HG03565 (cell line): ENCODE measurements at regions not wholly inside any gene's neighbourhood (a gene's known extent, or its start where the extent isn't known, plus 50 kb on each side); places are given as distances from the start of the nearest gene placed in this dataset.

Experiments used
- ATAC-seq: cut with Tn5 transposase; IDR thresholded peaks from one replicate; pipeline ENCODE4 v1.9.1; 2021; ENCODE audit warnings: mild to moderate bottlenecking, moderate library complexity; ENCODE audit not compliant: unreplicated experiment

DNA sequence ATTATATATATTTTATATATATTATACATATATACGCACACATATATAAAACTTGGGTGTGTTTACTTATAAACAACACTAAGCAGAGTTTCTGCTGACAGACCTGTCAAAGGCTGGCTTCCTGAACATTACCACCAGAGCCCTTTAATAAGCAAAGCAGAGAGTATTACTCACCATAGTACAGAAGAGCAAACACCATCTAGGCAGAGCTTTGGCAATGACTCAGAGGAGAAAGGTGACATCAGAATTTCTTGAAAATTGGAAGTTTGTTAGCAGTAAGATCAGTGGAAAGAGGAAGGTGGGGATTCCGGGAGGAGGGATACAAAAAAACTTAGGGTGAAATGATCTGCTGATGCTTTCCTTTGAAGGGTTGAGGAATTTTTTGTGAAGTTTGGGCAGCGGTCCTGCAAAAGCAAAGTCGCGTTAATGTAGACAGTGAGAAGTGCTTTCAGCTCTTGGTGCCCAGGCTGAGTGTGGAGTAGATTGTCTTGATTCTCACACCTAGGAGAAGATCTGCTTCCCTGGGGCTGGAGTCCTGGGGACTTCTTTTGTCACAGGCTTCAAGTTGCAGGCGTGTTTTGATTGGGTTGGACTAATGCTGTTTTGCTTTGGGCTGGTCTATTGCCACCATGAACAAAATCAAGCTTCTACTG lies 109.6 kb upstream of the BACH2 start:
- ATAC-seq, result peak; percentile 74

DNA sequence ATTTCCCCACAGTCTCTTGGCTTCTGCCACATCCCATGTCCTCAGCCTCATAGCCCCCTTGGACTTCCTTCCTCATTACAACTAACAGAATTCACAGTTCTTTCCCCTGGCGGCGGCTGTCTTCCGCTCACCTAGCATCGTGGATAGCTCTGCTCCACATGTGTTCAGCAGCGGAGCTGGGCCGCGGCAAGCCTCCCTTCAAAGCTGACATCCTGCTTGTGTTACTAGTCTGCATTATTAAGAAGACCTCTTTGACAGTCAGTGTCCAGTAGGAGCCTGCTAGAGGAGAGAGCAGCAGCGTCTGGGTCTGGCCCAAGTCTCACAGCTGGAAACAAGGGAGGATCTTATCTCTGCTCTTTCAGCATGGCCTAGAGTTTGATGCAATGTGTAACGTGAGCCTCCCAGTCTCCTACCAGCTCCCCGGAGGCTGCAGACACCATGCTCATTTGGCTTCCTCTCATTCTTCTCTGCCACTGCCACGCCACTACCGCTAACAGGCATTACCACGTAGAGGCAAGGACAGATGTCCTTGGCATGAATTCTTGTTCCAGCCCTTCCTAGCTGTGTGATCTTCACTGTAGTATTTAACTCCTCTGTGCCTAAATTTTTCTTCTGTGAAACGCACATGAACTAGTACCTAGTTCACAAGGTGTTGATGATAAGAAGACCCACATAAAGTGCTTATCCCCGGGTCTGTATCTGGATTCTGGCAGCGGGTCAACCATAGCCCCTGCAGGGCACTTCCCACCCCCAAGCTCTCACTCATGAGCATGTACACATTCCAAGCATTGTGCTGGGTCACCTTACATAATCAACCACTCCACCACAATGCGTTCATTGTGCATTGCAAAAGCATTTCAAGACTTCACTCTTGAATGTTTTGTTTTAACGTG lies 107.1 kb upstream of the BACH2 start:
- no peak for ATAC-seq

DNA sequence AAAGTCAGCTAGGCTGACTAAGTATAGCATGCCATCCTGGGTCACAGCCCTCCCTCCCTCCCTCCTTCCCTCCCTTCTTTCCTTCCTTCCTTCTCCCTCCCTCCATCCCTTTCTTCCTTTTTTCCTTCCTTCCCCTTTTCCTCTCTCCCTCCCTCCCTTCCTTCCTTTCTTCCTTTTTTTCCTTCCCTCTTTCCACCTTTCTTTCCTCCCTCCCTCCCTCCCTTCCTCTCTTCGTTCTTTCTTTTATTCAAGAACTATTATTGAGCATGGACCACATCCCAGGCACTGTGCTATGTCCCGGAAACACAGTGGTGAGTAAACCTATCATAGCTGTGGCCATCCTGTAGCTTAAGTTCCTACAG lies 106.2 kb upstream of the BACH2 start:
- no peak for ATAC-seq

DNA sequence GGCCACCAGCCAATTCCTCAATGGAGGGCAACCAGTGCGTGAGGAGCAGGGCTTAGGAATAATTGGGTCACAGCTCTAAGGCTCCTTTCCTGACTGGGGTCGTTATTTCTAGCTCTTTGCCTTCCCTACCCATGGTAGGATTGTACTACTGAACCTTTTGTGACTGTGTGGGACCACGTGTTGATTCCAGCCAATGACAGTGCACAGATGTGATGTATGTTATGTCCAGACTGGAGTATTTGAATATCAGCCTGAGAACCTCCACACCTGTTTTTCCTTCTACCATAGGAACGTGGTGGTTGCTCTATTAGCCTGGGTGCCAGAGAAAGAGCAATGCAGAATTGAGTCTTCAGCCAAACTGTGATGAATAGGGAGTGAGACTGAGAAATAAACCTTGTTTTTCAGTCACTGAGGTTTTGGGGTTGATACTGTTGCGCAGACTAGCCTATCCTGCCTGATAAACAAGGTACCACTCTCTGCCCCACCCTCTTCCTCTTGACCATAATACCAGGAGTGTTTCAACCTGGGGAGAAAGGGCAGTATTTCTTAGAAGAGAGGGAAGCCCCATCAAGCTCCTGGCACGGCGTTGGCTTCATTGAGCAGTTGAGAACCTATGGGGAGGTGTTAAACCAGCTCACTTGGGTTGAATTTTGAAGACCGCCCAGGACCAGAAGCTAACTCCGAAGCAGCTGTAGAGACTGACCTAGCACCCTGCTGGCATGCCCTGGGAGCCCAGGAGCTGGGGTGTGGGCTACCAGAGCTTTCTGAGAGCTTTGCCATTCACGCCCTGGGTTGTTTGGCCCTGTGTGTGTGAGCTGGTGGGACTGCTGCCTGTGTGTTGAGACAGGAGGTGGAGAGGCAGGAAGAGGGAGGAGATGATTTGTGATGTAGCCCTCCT lies 105.5 kb upstream of the BACH2 start:
- no peak for ATAC-seq

DNA sequence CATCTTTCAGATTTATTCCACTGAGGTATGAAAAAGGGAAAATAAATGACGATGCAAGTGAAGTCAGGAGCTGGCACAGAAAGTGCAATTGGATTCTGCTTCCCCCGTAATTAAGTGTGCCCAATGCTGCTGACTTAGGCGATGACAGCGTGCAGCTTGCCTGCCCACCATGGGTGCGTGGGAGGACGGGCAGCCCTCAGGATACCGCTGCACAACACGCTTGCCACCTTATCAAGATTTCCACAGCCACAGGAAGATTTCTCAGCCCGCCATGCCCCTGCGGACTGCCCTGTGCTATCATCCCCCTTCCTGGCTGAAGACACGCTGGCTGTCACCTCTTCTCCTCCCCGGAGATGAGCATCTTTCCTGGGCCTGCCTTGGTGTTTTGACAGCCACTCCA lies 103.3 kb upstream of the BACH2 start:
- ATAC-seq, result no peak

DNA sequence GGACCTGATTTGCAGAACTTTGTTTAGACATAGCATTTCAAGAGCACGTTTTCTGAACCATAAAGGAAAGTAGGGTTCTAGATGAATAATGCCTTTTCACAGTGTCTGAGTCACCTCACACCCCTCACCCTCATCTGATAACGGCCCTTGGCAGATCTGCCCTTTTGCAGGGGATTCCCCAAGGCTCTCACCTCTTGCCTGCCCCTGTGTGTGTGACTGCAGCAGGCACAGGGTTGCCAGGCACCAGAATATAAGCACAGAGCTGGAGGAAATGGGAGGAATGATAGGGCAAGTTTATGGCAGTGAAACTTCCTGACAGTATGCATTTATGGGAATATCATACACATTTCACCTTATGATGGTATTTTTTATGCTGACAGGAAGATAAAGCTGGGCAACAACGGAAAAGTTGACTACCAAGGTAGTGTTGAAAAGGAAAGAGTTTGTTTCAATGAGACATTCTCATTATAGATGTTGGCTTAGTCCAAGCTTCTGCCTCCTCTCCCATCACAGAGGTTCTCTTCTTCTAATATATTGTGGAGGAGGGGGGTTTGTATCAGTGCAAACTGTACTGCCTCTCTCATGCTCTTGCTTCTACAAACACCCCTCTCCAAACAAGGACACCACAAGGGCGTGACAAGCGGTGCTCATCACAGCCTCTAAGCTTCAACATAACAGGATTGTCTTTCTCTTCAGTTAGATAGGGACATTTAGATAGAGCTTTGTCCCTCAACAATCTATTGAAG lies 101.5 kb upstream of the BACH2 start:
- ATAC-seq, result no peak

DNA sequence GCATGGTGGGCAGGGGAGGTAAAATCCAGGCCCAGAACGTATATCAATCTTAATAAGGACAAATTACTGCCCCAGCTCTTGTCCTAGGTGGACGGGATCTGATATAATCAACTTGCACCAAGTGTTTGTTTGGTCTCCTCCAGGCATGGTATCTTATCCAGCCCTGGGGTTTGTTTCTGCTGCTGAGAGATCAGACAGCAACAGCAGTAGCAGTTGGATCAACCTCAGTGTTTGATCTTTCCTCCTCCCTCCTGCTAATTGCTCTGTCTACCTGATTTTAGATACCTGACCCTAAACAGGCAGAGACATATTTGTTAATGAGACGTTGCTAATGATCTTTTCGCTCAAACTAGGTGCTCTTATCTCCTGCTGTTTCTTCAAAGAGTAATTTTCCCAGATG lies 100.4 kb upstream of the BACH2 start:
- ATAC-seq, result no peak

DNA sequence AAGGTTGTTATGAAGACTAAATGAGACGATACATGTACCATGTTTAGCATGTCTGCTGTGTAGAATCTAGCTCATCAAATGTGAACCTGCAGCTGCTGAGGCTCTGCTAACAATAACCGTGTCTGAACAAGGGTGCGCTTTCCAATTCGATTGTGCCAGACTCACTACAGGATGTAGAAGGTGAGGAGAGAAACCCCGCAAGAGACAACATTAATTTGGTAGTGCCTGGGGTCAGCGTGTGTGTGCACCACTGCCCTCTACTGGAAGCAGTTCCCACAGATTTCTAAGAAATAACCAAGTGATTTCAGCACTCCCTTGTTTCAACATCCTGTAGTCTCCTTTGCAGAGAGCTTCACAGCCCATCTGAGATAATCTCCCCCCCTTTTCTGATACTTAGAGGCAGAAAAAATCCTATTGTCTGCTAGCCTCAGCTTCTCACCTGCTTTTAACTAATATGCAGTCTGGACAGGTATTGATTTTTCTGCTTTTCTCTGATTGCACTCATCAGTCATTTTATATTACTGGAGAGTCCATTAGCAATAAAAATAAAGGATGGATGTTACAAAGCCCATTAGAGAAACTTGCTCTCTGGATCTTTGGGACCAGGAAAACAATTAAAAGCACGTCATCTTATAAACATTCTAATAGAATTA lies 96.7 kb upstream of the BACH2 start:
- ATAC-seq, result no peak

DNA sequence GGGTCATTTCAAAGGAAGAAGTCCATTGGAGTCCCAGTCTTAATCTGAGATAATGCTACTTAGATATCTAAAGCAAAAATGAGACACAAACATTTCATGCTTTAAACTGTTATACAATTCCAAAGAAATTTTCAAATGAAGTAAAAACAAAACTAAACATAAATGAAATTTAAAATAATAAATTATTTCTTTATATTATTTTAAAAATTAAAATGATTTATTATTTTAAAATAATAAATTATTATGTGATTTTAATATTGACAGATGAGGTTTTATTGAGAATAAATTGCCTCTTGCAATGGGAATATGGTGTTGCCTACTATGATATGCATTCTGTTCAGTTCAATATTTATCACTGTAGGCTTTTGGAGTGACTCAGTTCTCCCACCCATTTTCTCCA lies 93.7 kb upstream of the BACH2 start:
- no peak for ATAC-seq

DNA sequence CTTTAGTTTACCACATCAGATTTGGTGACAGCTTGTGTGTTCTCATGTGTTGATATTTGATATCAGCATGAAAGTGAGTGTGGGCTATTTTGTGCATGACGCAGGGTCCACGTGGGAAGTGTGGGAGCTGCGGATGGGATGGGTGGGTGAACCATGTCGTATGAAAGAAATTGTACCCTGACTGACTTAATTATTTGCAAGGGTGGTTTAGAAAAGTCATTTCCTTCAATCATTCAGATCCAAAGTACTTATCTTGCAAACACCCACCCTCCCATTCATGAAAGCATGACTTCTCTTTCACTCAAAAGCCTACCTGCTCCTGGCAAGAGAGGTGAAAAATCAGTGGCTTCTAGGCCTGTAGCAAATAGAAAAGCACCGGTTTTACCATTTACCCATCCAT lies 91.8 kb upstream of the BACH2 start:
- no peak for ATAC-seq

DNA sequence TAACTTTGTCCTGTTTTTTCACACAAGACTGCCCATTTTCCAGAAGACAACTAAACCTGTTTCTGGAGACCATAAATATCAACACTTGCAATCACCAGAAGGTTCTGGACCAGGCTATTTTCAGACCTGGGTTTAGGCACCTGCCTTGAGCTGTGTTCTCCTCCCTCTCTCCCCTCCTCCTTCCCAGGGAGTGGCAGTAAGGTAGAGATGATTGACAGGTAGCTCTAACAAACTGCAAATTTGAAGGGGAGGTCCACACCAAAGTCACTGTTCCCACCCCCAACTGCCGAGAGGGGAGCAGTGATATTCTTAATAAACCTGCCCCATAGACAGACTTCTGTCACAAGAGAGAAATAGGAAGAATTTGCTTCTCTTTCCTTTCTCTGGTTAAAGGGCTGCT lies 91.2 kb upstream of the BACH2 start:
- ATAC-seq, result no peak

DNA sequence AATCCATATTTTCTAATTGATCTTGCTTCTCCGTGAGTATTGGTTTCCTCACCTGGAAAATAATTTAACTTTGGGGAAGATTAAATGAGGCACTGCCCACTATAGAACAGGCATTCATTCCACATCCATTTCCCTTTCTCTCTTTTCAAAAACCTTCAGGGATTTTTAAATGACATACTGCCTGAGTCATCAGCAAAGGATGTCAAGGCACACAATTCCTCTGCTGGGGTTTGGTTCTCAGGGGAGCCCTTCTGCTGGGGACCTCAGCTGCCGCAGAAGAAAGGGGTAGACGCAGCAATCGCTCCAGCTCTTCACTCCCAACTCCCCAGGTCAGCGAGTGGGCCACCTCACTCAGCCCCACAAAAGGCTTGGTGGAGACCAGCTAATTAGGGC lies 90.7 kb upstream of the BACH2 start:
- ATAC-seq, result no peak

DNA sequence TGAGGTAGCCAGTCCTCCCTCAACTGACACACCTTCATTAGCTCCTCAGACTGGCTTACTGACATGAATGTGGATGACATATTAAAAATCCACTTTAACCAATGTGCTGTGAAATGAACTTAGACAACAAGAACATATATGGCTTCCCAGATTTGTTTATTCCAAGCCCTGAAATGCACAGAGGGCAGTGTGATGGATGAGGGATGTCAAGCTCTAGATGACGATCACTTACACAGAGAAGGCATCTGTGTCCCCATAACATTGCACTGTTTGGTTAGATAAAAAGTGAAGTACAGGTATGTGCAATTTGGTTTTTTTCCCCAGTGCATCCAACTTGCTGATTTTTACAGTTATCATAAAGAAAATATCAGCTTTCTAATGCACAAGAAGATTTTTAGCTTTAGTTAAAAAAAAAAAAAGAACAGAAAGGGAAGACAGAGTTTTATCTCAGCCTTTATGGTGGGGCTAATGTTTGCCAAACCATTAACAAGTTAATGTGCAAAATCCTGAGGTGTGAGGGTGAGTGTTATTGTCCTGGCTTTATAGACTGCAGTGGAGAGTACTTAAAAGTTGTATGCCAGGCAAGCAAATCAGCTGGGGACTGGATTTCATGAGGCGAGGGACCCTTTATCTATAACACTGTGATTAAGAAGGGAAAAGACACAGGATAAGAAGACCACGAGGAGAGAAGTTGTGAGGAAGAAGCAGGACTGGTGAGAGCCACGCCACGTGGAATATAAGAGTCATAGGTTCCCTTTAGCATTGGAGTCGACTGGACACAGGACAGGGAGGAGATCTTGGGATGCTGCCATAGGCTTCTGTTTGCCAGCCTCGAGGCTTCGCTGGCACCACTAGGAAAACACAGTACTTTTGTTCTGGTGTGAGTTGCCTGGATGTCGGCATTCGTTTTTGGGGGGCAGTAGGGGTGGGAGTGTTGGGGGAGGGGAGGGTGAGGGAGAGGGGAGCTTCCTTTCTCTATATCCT lies 90.0 kb upstream of the BACH2 start:
- no peak for ATAC-seq

DNA sequence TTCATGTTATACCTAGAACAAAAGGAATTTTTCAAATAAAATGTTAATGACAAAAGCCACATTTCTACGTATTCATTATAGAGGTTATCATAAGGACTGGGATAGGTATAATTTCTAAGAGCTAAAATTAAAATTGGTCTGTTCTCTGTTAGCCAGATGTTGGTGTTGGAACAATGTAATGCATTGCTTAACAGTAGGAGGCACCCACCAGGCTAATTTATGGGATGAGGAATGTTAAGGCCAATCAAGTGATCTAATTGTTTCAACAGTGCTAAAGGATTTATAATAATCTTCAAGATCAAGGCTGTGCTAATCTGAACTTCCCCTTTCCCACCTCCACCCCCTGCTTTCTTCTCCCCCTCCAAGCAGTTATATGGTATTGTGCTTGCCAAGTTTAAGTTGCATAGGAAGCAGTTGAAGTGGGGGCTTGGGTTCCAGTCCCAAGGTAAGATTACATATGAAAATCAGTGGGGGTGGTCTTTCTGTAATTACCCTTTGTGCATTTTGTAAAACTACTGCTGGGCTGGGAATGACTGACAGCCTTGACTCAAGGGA lies 89.2 kb upstream of the BACH2 start:
- no peak for ATAC-seq

DNA sequence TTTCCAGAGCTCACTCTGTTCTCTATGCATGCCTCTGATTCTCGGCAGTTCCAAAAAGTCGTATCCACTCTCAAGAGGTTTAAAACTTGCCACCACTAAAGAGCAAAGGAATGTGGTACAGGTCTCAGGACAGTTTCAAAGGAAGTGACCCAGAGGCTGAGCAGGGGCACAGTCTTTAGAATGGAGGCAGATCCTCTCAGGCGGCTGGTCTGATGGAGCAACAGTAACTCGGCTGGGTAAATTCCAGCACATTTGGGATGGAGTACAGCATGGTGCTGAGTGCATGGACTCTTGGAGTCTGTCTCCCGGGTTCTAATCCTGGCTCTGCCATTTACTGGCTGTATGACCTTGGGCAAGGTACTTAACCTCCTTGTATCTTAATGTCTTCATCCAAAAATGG lies 88.1 kb upstream of the BACH2 start:
- no peak for ATAC-seq

DNA sequence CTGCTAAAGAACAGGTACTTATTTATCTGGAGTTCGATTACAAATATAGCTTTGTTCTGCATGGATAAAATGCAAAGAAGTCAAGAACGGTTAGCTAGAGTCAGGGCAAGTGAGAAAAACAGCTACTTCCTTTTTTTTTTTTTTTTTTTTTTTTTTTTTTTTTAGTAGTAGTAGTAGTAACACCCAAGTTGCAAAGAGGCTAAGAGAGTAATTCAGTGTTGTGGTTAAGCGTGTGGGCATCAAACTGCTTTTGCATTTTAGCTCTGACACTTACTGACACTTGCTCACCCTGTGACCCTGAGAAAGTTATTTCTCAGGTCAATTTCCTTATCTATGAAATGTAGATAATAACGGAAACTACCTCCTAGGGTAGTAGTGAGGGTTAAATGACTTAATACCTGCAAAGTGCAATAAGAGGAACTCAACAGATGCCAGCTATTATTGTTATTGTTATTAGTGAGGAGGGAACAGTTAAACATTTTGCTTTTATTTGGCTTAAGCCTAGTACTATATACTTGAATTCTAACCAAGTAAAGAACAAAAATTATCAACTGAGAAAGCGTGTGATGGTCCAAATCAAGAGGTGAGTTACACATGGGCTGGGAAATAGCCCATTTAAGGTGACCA lies 86.7 kb upstream of the BACH2 start:
- ATAC-seq, result no peak

DNA sequence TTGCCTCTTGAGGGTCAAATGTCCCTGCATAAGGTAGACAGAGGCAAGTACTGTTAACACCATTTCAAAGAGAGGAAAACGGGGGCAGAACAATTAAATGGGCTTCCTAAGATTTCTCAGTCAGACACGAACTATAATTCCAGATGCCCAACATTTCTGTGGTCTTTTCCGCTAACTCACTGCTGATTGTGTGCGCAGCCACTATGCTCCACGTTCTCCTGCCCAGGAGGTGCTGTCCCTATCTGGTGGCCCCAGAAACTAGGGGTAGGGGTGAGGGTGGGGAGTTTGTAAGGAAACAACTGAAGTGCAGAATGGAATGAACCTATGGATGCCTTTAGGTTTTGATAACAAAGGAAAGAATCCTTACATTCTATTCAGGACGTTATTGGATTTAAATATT lies 86.1 kb upstream of the BACH2 start:
- no peak for ATAC-seq

DNA sequence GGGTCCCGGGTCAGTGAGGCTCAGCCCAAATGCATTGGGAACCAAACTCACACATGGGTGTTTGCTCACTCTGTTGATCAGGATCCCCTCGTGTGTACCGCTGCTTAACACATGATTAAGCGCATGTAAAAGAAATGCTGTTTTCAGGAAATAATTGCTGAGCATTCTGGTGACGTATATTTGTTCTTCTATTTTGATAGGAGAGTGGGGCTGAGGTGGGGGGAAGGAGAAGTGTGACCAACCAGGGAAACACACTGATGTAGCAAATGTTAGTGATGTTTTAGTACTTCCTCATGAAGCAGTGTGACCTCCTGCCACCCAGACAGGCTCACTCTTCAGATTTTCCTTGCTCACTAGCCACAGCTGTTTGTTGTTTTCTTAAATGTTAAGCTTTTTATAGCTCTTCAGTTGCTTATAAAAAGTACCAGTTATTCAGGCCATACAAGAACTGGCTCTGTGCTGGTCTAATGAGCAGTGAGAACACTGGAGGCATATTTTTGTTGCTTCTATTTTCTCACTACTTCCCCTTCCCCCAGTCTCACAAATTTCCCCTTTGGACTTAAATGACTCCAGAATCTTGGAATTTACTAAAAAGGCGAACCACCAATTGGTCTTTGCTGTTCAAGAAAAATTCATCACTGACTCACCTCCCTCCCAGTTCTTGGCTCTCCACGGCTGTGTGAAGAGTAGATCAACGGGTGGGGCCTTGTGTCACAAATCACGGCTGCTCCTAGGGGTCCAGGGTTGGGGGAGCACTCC lies 79.2 kb upstream of the BACH2 start:
- no peak for ATAC-seq
